Loucy (cell line): ENCODE measurements at regions not wholly inside any gene's neighbourhood (a gene's known extent, or its start where the extent isn't known, plus 50 kb on each side); places are given as distances from the start of the nearest gene placed in this dataset.

Experiments
- EZH2phosphoT487 ChIP-seq: fragments of 200-600 bp; IDR thresholded peaks from 2 replicates; pipeline ENCODE4 v1.6.1; 2018; ENCODE audit warnings: antibody characterized with exemption, mild to moderate bottlenecking, moderate library complexity, borderline replicate concordance
- TF ChIP-seq, protein P1 (sequence below): fragments of 200-600 bp; sonication (generic); conservative IDR thresholded peaks from 2 replicates; pipeline ENCODE4 v1.5.1; 2014; ENCODE audit warnings: mild to moderate bottlenecking, antibody characterized with exemption, low read length

DNA sequence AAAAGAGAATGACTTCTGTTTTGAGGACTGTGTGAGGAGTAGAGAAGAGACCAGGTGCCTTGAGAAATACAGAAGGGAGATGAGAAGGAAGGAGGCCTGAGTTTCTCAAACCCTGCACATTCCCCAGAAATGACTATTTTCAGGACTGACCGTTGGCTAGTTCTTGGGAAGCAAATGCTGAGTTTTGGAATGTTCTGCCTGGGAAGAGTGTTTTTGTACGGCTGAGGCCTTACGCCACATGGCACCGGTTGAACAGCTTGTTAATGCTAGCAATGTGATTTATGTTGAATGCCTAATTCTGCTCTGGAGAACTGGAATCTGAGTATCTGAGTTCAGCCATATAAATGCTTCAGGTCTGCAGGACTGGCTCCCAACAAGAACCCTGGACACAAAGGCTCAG, 152.7 kb upstream of the ADAMTS16 start:
- TF ChIP-seq, protein P1, sequence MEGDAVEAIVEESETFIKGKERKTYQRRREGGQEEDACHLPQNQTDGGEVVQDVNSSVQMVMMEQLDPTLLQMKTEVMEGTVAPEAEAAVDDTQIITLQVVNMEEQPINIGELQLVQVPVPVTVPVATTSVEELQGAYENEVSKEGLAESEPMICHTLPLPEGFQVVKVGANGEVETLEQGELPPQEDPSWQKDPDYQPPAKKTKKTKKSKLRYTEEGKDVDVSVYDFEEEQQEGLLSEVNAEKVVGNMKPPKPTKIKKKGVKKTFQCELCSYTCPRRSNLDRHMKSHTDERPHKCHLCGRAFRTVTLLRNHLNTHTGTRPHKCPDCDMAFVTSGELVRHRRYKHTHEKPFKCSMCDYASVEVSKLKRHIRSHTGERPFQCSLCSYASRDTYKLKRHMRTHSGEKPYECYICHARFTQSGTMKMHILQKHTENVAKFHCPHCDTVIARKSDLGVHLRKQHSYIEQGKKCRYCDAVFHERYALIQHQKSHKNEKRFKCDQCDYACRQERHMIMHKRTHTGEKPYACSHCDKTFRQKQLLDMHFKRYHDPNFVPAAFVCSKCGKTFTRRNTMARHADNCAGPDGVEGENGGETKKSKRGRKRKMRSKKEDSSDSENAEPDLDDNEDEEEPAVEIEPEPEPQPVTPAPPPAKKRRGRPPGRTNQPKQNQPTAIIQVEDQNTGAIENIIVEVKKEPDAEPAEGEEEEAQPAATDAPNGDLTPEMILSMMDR: no peak
- no peak for TF ChIP-seq EZH2phosphoT487
